Skeletal muscle tissue (tissue), 3 donors: ENCODE measurements at regions not wholly inside any gene's neighbourhood (a gene's known extent, or its start where the extent isn't known, plus 50 kb on each side); places are given as distances from the start of the nearest gene placed in this dataset.

Source experiments
- H3K27ac ChIP-seq: one replicate; pipeline ENCODE4 v1.7.0; 2013; ENCODE audit warnings: mild to moderate bottlenecking, low read depth, low read length, inconsistent platforms
- H3K27me3 ChIP-seq, 3 donors: one replicate each; pipeline ENCODE4 v1.7.0; 2013; ENCODE audit warnings: low read length in 3 of 3; ENCODE audit not compliant: control insufficient read depth in 3 of 3, insufficient read depth in 3 of 3
- H3K36me3 ChIP-seq, 3 donors: one replicate each; pipeline ENCODE4 v1.7.0; 2013; ENCODE audit warnings: low read length in 3 of 3; ENCODE audit not compliant: control insufficient read depth in 3 of 3, insufficient read depth in 3 of 3
- H3K4me1 ChIP-seq, 3 donors: one replicate each; pipeline ENCODE4 v1.7.0; 2013; ENCODE audit warnings: low read length in 3 of 3, mild to moderate bottlenecking in 3 of 3; ENCODE audit not compliant: control insufficient read depth in 3 of 3, insufficient read depth in 3 of 3
- H3K4me3 ChIP-seq, 3 donors: one replicate each; pipeline ENCODE4 v1.7.0; 2013; ENCODE audit warnings: low read length in 3 of 3
- H3K9ac ChIP-seq, 3 donors: one replicate each; pipeline ENCODE4 v1.7.0; 2013; ENCODE audit warnings: low read length in 3 of 3, mild to moderate bottlenecking in 3 of 3, moderate library complexity in 2 of 3, low read depth in 1 of 3
- H3K9me3 ChIP-seq, 3 donors: one replicate each; pipeline ENCODE4 v1.7.0; 2013; ENCODE audit warnings: low read length in 3 of 3; ENCODE audit not compliant: control insufficient read depth in 3 of 3
- donor health status: Osteomylitis.

GRCh38 chr1:10866321-10867093 lies 70.1 kb upstream of the CASZ1 start:
- H3K27me3 ChIP-seq: peaks cover 3 to 17% (median 16%) of the 10 kb centered on the region in 3 donors
- peaks cover 21 to 34% (median 27%) of the 10 kb centered on the region in 3 donors for H3K4me1 ChIP-seq
- no peaks in the 10 kb centered on the region for H3K36me3 ChIP-seq
- peak overlapping the region; percentile 14 to 57 (median 45) for H3K4me3 ChIP-seq
- peak overlapping the region in 1 of 3 donors; percentile 33 for H3K9ac ChIP-seq
- no peak overlapping the region for H3K27ac ChIP-seq
- no peaks in the 10 kb centered on the region for H3K9me3 ChIP-seq

- Histone ChIP-seq H3K4me1 (peaks cover 14 to 27% (median 20%) of the 10 kb centered on the region in 3 donors), H3K27ac (no peak overlapping the region), H3K4me3 (peak overlapping the region; percentile 22 to 59 (median 54)), H3K9me3 (no peaks in the 10 kb centered on the region), H3K27me3 (peaks cover 3 to 17% (median 15%) of the 10 kb centered on the region in 3 donors), H3K36me3 (no peaks in the 10 kb centered on the region), H3K9ac (peak overlapping the region in 2 of 3 donors; percentile 41 to 62)
Measured at GRCh38 chr1:10867138-10867721, 70.8 kb upstream of the CASZ1 start.

DNA sequence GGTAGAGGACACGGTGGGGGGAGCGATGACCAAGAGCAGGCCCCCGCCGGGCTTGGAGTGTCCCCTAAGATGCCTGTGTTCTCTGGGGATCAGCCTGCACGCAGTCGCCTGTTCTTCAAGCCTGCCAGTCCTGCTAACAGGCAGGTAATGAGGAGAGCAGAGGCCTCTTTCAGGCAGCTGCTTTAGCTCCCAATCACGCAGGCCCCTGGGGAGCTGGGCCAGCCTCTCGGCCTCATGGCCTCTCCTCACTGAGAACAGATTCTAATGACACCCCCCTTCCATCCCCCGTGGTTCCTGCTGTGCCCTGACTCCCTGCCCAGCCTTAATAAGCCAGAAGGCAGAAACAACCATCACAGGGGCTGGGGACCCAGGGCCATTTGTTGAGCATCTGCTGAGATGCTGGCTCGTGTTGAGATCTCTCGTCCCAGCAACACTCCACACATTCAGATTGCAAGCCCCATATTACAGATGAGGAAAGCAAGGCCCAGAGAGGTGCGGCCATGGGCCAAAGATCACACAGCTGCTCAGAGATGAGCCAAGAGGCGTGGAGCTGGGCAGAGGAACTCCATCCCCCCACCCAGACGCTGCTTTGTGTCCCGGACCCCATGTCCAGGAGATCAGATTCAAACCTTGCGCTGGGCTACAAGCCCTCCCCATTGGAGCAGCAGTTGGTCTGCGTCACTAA lies 71.6 kb upstream of the CASZ1 start:
- H3K4me3 ChIP-seq: no peak overlapping the region

GRCh38 chr1:10868599-10868965 lies 72.1 kb upstream of the CASZ1 start:
- no peak overlapping the region for H3K4me3 ChIP-seq
- H3K9me3 ChIP-seq: no peaks in the 10 kb centered on the region
- H3K27ac ChIP-seq: no peak overlapping the region
- H3K9ac ChIP-seq: no peak overlapping the region
- H3K27me3 ChIP-seq: peaks cover 3 to 17% (median 15%) of the 10 kb centered on the region in 3 donors
- peaks cover 3 to 15% (median 9%) of the 10 kb centered on the region in 3 donors for H3K4me1 ChIP-seq
- H3K36me3 ChIP-seq: no peaks in the 10 kb centered on the region

More for the DNA sequence above, 71.6 kb upstream of the CASZ1 start:
- Histone ChIP-seq H3K9me3 (no peaks in the 10 kb centered on the region), H3K27ac (no peak overlapping the region), H3K9ac (no peak overlapping the region), H3K4me1 (peaks cover 8 to 20% (median 14%) of the 10 kb centered on the region in 3 donors), H3K36me3 (no peaks in the 10 kb centered on the region), H3K27me3 (peaks cover 3 to 17% (median 15%) of the 10 kb centered on the region in 3 donors)

DNA sequence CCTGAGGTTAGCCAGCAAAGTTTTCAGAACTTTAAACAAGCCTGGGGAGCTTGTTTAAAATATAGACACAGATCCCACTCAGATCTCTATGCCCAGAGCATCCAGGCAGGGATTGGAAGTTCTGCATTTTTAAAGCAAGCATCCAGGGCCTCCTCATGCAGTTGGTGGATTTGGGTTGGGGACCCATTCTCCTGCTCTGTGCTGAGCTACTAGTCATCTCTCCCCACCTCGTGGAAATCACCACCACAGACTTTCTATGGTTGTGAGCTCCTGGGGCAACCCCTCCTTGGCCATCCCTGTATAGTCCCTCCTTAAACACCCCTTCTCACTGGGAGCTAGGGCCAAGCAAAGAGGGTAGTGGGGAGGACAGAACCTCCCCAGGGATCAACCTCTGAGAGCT lies 73.5 kb upstream of the CASZ1 start:
- no peak overlapping the region for H3K4me3 ChIP-seq
- peaks cover 3 to 18% (median 17%) of the 10 kb centered on the region in 3 donors for H3K27me3 ChIP-seq
- H3K27ac ChIP-seq: no peak overlapping the region
- H3K4me1 ChIP-seq: peaks cover 0 to 9% (median 6%) of the 10 kb centered on the region in 3 donors
- H3K9ac ChIP-seq: no peak overlapping the region
- H3K9me3 ChIP-seq: no peaks in the 10 kb centered on the region
- H3K36me3 ChIP-seq: no peaks in the 10 kb centered on the region

DNA sequence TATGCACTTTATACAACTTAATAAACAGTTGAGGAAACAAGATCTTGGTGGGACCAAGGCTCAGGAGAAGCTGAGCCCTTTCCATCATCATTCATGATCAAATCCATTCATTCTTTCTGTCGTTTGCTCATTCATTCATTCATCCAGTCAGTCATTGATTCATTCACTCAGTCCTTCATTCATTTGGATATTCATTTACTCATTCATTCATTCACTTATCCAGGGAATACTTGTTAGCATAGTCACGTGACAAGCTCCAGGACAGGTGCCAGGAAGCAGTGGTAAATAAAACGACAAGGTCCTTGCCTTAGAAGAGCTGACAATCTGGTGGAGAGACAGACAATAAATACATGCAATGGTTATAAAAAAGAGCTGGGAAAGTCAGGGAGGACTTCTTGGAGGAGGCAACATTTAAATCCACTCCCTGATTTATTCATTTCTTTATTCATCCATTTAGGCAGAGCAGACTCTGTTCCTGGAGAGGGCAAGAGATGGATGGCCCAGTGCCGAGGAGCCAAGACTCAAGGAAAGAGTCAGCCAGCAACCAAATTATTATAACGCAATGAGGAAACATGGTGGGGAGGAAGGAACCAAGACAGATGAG lies 74.1 kb upstream of the CASZ1 start:
- Histone ChIP-seq H3K36me3 (no peaks in the 10 kb centered on the region), H3K4me3 (no peak overlapping the region), H3K9me3 (no peaks in the 10 kb centered on the region), H3K27ac (no peak overlapping the region), H3K27me3 (peaks cover 3 to 21% (median 17%) of the 10 kb centered on the region in 3 donors), H3K4me1 (peaks cover 0 to 9% (median 6%) of the 10 kb centered on the region in 3 donors), H3K9ac (no peak overlapping the region)

- peaks cover 0 to 19% (median 11%) of the 10 kb centered on the region in 3 donors for H3K27me3 ChIP-seq
- H3K9me3 ChIP-seq: no peaks in the 10 kb centered on the region
- no peaks in the 10 kb centered on the region for H3K36me3 ChIP-seq
- no peak overlapping the region for H3K27ac ChIP-seq
- H3K4me3 ChIP-seq: no peak overlapping the region
- no peaks in the 10 kb centered on the region for H3K4me1 ChIP-seq
- H3K9ac ChIP-seq: no peak overlapping the region
Measured at GRCh38 chr1:10873189-10873588, 76.7 kb upstream of the CASZ1 start.

GRCh38 chr1:10874351-10874750 lies 77.9 kb upstream of the CASZ1 start:
- Histone ChIP-seq H3K4me3 (no peak overlapping the region), H3K27ac (no peak overlapping the region), H3K27me3 (peaks cover 0 to 14% (median 0%) of the 10 kb centered on the region in 3 donors)

DNA sequence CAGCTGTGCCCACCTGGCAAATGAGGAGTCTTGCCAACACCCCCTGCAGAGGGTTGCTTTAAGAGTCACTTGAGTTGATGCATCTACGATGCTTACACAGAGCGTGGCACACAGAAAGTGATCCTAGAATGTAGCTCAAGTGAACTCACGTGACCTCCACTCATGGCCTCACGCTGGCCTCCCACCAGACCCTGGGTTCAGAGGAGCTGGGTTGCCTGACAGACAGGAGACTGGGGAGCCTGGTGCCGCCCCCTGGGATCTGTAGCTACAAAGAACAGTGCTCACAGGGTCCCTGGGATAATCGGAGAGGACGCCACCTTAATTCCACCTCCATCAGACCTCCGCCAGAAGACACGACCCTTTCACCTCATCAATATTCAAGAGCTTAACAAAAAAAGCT lies 81.4 kb upstream of the CASZ1 start:
- no peaks in the 10 kb centered on the region for H3K9me3 ChIP-seq
- H3K27ac ChIP-seq: no peak overlapping the region
- H3K36me3 ChIP-seq: no peaks in the 10 kb centered on the region
- H3K4me1 ChIP-seq: no peaks in the 10 kb centered on the region
- peaks cover 0 to 22% (median 0%) of the 10 kb centered on the region in 3 donors for H3K27me3 ChIP-seq
- H3K9ac ChIP-seq: no peak overlapping the region
- no peak overlapping the region for H3K4me3 ChIP-seq

More at GRCh38 chr1:10874351-10874750, 77.9 kb upstream of the CASZ1 start:
- Histone ChIP-seq H3K4me1 (no peaks in the 10 kb centered on the region), H3K36me3 (no peaks in the 10 kb centered on the region), H3K9me3 (no peaks in the 10 kb centered on the region), H3K9ac (no peak overlapping the region)
